ENCODE measurements at regions not wholly inside any gene's neighbourhood (a gene's known extent, or its start where the extent isn't known, plus 50 kb on each side); places are given as distances from the start of the nearest gene placed in this dataset.

DNA sequence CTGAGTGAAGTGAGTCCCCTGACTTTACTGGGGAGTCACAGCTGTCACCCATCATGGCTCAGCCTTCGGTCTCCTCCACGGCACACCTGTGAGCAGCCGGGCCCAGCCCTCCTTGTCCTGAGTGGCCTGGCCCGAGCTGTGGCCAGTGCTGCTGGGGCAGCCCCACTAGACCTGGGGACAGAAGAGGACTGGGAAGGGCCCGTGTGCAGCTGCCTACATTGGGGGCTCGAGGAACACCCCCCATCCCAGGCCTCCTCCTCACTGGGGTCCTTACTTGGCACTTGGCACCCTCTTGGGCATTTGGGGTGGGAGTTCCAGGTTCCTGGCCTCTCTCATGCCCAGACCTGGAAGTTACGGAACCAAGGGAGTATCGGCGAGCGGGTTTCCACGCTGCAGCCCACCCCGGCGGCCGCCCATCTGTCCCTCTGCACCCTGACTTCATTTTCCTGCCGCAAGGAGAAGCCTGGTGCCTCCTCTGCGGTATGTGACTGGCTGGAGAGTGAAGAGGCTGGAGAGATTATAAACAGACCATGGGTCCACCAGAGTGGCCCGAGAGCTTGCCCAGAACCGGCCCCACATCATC lies 179.7 kb downstream of the KIF26A start (continued):
- TF ChIP-seq TAF1 (IDR thresholded peaks at IDR 0.05; ENCODE audit: borderline replicate concordance, low read depth, low read length): no peak

DNA sequence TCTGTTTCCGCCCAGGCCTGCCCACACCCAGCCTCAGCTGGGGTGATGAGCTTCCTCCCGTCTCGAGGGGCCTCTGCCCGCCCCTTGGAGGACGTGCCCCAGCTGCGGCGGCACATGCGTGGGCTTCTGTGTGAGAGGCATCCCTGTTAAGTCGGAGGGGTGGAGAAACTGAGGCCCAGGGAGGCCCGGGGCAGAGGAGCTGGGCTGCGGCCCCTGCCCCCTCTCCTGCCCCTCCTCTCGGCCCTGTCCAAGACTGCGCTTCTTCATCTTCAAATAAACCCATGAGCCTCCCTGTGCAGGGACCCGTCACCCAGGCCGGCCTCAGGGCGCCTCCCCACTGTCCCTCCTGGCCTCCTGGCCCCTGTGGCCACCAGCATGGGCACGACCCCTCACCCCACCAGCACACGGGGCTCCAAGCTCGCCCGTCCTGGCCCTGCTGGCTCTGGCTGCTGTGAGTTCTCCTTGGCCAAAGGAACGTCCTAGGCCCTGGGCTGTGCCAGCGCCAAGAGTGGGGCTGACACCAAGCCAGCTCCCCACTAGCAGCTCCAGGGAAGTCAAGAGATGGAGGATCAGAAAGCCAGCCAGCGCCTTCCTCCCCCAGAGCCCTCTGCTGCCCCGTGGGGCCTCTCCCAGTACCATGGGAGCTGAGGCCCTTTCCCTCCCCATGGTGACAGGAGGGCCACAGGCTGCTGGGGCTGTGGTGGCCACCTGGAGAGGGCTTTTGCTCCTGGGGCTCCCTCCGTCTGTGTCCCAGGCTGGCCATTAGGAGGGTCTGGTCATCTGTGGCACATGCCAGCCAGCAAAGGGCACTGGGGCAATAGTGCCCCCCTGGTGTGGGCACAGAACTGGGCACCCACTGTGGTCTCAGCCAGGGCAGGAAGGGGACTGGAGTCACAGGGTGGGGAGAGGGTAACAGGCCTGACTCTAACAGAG lies 180.4 kb downstream of the KIF26A start:
- POLR2A ChIA-PET: no interaction called here
- H3K27ac ChIP-seq (ENCODE audit: low read depth in 2 of 2, low read length in 1 of 2): no peak overlapping the region
- H3K9me2 ChIP-seq: no peaks in the 10 kb centered on the region
- H3K9ac ChIP-seq: no peak overlapping the region
- TF ChIP-seq MXI1 (IDR thresholded peaks at IDR 0.05; ENCODE audit: low read depth, low read length) (no peak), TCF12 (IDR thresholded peaks at IDR 0.05) (no peak), NRF1 (IDR thresholded peaks at IDR 0.05; ENCODE audit: low read depth, low read length) (no peak), TEAD4 (IDR thresholded peaks at IDR 0.05; ENCODE audit: borderline replicate concordance, insufficient read depth) (no peak), GATA2 (CRISPR knock-in tag; IDR thresholded peaks at IDR 0.05) (no peak), EZH2phosphoT487 (IDR thresholded peaks at IDR 0.05; ENCODE audit: borderline replicate concordance, low read depth) (no peak), RXRA (IDR thresholded peaks at IDR 0.05; ENCODE audit: borderline replicate concordance, low read depth) (no peak), SMC3 (IDR thresholded peaks at IDR 0.05; ENCODE audit: low read depth, low read length) (no peak)
- TF ChIP-seq, protein P1, sequence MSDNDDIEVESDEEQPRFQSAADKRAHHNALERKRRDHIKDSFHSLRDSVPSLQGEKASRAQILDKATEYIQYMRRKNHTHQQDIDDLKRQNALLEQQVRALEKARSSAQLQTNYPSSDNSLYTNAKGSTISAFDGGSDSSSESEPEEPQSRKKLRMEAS (IDR thresholded peaks at IDR 0.05; ENCODE audit: low read depth): no peak
- TF ChIP-seq, protein P2, sequence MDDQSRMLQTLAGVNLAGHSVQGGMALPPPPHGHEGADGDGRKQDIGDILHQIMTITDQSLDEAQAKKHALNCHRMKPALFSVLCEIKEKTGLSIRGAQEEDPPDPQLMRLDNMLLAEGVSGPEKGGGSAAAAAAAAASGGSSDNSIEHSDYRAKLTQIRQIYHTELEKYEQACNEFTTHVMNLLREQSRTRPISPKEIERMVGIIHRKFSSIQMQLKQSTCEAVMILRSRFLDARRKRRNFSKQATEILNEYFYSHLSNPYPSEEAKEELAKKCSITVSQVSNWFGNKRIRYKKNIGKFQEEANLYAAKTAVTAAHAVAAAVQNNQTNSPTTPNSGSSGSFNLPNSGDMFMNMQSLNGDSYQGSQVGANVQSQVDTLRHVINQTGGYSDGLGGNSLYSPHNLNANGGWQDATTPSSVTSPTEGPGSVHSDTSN (IDR thresholded peaks at IDR 0.05): no peak
- TF ChIP-seq, protein P3, sequence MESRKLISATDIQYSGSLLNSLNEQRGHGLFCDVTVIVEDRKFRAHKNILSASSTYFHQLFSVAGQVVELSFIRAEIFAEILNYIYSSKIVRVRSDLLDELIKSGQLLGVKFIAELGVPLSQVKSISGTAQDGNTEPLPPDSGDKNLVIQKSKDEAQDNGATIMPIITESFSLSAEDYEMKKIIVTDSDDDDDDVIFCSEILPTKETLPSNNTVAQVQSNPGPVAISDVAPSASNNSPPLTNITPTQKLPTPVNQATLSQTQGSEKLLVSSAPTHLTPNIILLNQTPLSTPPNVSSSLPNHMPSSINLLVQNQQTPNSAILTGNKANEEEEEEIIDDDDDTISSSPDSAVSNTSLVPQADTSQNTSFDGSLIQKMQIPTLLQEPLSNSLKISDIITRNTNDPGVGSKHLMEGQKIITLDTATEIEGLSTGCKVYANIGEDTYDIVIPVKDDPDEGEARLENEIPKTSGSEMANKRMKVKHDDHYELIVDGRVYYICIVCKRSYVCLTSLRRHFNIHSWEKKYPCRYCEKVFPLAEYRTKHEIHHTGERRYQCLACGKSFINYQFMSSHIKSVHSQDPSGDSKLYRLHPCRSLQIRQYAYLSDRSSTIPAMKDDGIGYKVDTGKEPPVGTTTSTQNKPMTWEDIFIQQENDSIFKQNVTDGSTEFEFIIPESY (IDR thresholded peaks at IDR 0.05; ENCODE audit: borderline replicate concordance, low read depth): no peak
- TF ChIP-seq, protein P4, sequence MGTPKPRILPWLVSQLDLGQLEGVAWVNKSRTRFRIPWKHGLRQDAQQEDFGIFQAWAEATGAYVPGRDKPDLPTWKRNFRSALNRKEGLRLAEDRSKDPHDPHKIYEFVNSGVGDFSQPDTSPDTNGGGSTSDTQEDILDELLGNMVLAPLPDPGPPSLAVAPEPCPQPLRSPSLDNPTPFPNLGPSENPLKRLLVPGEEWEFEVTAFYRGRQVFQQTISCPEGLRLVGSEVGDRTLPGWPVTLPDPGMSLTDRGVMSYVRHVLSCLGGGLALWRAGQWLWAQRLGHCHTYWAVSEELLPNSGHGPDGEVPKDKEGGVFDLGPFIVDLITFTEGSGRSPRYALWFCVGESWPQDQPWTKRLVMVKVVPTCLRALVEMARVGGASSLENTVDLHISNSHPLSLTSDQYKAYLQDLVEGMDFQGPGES (IDR thresholded peaks at IDR 0.05; ENCODE audit: low read depth, low read length): no peak
- WGBS (ENCODE audit: low lambda C conversion rate): 48% methylated on average over 12 of the region's 25 CpGs
- no peaks in the 10 kb centered on the region for H3K79me2 ChIP-seq (ENCODE audit: insufficient read depth)
- no peaks in the 10 kb centered on the region for H3K27me3 ChIP-seq (ENCODE audit: insufficient read depth)
- DNase-seq: no peak
- no peaks in the 10 kb centered on the region for H3F3A ChIP-seq (replicated peaks; ENCODE audit: insufficient read depth)
- H2AFZ ChIP-seq (ENCODE audit: low read depth): no peak overlapping the region
- no peak overlapping the region for H3K4me3 ChIP-seq (ENCODE audit: low read depth in 2 of 2, low read length in 1 of 2)
- no peak overlapping the region for H3K4me2 ChIP-seq
- CTCF ChIA-PET: interaction anchor here (0.6 to 1.0 kb wide), 2 partner anchors 13 to 19 kb away, joined by 3 read pairs; no protein-coding TSS in a partner anchor
- no peaks in the 10 kb centered on the region for H3K36me3 ChIP-seq (replicated peaks in 1 of 2; ENCODE audit: control insufficient read depth in 1 of 2, insufficient read depth in 2 of 2, low read length in 1 of 2)
- no peaks in the 10 kb centered on the region for H3K9me3 ChIP-seq
- no peaks in the 10 kb centered on the region for H4K20me1 ChIP-seq (ENCODE audit: insufficient read depth)
- H3K4me1 ChIP-seq (ENCODE audit: control insufficient read depth in 1 of 2, insufficient read depth in 2 of 2, low read depth in 1 of 2, low read length in 1 of 2): peaks cover 0 to 18% of the 10 kb centered on the region in 2 experiments; a peak in 1 of 4 replicates

All from SK-N-SH (cell line).